ENCODE measurements at regions not wholly inside any gene's neighbourhood (a gene's known extent, or its start where the extent isn't known, plus 50 kb on each side); places are given as distances from the start of the nearest gene placed in this dataset.

GRCh38 chr5:125972706-125973105 is 450.5 kb upstream of the GRAMD2B start:
- DNase-seq (ENCODE audit: extremely low read depth, low read depth) = no peak
- TF ChIP-seq, protein P1, sequence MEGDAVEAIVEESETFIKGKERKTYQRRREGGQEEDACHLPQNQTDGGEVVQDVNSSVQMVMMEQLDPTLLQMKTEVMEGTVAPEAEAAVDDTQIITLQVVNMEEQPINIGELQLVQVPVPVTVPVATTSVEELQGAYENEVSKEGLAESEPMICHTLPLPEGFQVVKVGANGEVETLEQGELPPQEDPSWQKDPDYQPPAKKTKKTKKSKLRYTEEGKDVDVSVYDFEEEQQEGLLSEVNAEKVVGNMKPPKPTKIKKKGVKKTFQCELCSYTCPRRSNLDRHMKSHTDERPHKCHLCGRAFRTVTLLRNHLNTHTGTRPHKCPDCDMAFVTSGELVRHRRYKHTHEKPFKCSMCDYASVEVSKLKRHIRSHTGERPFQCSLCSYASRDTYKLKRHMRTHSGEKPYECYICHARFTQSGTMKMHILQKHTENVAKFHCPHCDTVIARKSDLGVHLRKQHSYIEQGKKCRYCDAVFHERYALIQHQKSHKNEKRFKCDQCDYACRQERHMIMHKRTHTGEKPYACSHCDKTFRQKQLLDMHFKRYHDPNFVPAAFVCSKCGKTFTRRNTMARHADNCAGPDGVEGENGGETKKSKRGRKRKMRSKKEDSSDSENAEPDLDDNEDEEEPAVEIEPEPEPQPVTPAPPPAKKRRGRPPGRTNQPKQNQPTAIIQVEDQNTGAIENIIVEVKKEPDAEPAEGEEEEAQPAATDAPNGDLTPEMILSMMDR (IDR thresholded peaks at IDR 0.05; ENCODE audit: low read depth, low read length) = no peak

DNA sequence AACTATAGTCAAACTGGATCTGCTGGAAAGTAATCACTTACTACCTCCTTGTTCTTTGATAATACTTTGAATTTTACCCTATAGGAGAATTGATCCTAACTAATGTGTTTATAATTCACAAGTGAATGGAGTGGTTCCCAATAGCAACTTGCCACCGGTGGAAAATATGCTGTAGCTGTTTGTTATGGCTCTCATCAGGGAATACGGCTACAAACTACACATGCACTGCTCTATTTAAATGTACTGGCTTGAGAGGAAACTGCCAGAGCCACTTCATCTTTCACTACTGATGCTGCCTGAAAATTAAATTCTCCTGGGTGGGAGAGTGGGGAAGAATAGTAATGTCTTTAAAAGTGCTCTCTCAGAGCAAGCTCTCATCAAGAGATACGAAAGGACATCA is 448.5 kb upstream of the GRAMD2B start:
- TF ChIP-seq, protein P1 (IDR thresholded peaks at IDR 0.05; ENCODE audit: low read depth, low read length) = no peak
- no peak for DNase-seq (ENCODE audit: extremely low read depth, low read depth)

DNA sequence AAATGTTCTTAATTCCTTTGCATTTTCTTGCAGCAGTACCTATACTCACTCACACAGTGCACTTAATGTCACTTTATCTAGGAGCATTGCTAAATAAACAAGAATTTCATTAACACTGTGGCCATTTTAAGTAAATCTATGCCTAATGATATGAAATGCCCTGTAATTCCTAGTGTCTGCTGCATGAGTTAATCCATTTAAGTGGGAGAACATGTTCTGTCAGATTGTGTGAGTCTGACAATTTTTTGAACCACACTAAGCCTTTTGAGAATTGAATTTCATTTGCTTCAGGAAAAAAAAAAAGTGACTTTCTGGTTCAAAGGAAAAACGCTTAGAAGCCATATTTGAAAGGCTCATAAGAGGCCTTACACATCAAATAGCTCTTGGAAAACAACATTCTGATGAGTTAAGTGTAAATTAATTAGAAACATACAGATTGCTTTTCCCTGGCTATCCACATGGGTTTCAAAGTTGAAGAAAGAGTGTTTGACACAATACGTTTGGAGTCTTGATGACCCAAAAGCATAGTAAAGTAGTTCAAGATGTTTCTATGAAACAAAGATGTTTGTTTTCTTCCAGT is 446.7 kb upstream of the GRAMD2B start:
- TF ChIP-seq, protein P1 (IDR thresholded peaks at IDR 0.05; ENCODE audit: low read depth, low read length) = no peak
- no peak for DNase-seq (ENCODE audit: extremely low read depth, low read depth)

DNA sequence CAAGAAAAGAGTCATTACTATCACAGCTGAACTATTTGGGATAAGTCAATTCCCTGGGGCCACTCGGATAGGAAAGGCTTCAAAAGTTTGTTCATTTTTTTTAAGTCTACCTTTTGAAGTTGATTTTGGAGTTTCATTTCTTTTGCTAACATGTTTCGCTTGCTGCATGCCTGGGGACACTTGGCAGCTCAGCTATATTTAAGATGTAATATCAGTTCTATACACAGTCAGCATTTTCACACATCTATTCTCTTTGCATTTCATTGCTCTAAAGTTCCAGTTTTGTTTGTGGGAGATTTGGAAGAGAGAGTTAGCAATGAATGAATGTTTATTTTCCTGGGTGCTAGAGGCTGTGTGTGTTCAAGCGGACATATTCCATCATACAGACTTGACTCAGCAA is 445.2 kb upstream of the GRAMD2B start:
- DNase-seq (ENCODE audit: extremely low read depth, low read depth) = no peak
- TF ChIP-seq, protein P1 (IDR thresholded peaks at IDR 0.05; ENCODE audit: low read depth, low read length) = no peak

DNA sequence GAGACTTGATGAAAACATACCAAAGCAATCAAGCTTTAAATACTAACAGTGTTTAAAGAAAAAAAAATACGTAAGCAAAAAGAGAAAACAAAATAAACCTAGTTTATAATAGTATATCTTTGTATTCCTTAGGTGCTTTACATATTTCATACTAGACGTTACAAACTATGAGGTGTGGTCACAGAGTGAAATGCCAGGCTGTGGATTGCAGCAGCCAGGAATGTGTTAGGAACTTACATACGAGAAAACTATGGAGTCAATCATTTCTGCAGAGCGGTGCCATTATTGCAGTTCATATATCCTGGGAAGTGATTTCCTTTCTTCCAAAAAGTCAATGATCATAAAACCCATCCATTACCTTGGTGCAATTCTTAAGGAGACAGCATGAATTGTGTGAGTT is 443.6 kb upstream of the GRAMD2B start:
- TF ChIP-seq, protein P1 (IDR thresholded peaks at IDR 0.05; ENCODE audit: low read depth, low read length) = no peak
- no peak for DNase-seq (ENCODE audit: extremely low read depth, low read depth)

- TF ChIP-seq, protein P1 (IDR thresholded peaks at IDR 0.05; ENCODE audit: low read depth, low read length) = no peak
- no peak for DNase-seq (ENCODE audit: extremely low read depth, low read depth)
Observed at GRCh38 chr5:125981016-125981415, 442.2 kb upstream of the GRAMD2B start.

DNA sequence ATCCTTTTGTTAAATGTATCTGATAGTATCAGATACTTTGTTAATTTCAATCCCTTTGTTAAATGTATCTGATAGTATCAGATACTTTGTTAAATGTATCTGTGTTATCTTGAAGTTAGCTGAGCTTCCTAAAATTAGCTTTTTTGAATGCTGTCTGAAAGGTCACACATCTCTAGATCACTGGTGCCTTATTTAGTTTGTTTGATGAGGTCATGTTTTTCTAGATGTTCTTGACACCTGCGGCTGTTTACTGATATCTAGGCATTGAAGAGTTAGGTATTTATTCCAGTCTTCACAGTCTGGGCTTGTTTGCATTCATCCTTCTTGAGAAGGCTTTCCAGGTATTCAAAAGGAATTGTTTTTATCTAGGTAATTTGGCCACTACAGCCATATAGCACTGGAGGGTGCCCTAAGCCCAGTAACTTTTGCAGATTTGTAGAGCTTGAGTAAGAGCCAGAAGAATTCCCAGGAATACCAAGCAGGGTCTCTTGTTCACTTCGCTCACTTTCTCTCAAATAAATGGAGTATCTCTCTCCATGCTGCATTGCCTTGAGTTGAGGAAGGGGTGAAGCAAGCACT is 435.4 kb upstream of the GRAMD2B start:
- TF ChIP-seq, protein P1 (IDR thresholded peaks at IDR 0.05; ENCODE audit: low read depth, low read length) = no peak
- no peak for DNase-seq (ENCODE audit: extremely low read depth, low read depth)

Measured in AG09319 (cell line).